ENCODE measurements at regions not wholly inside any gene's neighbourhood (a gene's known extent, or its start where the extent isn't known, plus 50 kb on each side); places are given as distances from the start of the nearest gene placed in this dataset. TPM values are rescaled to one million over a fixed set of nuclear protein-coding genes. Genes with fewer than 3 reads are reported as not detected.

Small RNA genes lying in the stretch of these regions (small RNA-seq; reads per million reads assigned to genes)
- not detected for gene AC114755.3 (ENCODE audit: low replicate concordance)
